ENCODE measurements at regions not wholly inside any gene's neighbourhood (a gene's known extent, or its start where the extent isn't known, plus 50 kb on each side); places are given as distances from the start of the nearest gene placed in this dataset.
A peak's percentile ranks its signal among the peaks of the same experiment; 100 is the strongest.
"Not testable (repeated sequence)": the region's sequence is repeated elsewhere in the genome, so short reads cannot be mapped to it uniquely, and the experiment has no call there.

GRCh38 chr22:48506506-48507145 is 1321.0 kb downstream of the BRD1 start:
- in situ Hi-C loops (cut with HindIII; ENCODE audit: low pct_unique_long_range_greater_than_20kb, low sequenced_read_pairs), result no loop called here
- TF ChIP-seq JUND (IDR thresholded peaks at IDR 0.05; ENCODE audit: low read depth), result no peak
- DNase-seq (ENCODE audit: low read depth in 1 of 2, low spot score in 1 of 2), result no peak

- TF ChIP-seq JUND (IDR thresholded peaks at IDR 0.05; ENCODE audit: low read depth), result no peak
- DNase-seq (ENCODE audit: low read depth in 1 of 2, low spot score in 1 of 2), result no peak
- in situ Hi-C loops (cut with HindIII; ENCODE audit: low pct_unique_long_range_greater_than_20kb, low sequenced_read_pairs), result no loop called here
Measured at GRCh38 chr22:48505891-48506290, 1321.8 kb downstream of the BRD1 start.

DNA sequence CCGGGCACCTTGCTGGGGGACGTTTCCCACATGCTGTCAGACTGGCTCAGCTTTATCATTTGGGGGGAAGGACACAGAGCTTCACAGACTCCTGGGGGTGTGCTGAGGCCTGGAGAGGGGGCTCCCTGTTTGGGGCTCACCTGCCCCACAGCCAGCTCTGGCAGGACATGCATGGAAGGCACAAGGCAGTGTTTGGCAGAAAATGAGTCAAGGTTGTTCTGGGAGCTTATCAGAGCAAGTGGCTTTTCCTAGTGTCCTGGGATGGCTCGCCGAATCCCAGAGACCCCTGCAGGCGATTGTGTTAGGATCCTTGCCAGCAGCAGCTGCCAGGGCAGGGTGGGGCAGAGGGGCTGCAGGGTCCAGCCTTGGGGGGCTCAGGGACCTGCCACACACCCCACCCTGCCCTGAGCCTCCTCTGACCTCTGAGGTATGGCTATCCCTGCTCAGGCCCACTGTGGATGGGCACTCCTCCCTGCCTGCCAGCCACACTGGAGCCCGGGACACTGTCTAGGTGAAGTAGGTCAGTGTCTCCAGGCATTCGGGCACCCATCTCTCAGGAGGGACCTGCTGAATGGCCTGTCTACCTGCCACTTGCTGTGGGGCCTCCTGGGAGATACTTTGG is 1323.0 kb downstream of the BRD1 start:
- in situ Hi-C loops (cut with HindIII; ENCODE audit: low pct_unique_long_range_greater_than_20kb, low sequenced_read_pairs), result no loop called here
- no peak for DNase-seq (ENCODE audit: low read depth in 1 of 2, low spot score in 1 of 2)

DNA sequence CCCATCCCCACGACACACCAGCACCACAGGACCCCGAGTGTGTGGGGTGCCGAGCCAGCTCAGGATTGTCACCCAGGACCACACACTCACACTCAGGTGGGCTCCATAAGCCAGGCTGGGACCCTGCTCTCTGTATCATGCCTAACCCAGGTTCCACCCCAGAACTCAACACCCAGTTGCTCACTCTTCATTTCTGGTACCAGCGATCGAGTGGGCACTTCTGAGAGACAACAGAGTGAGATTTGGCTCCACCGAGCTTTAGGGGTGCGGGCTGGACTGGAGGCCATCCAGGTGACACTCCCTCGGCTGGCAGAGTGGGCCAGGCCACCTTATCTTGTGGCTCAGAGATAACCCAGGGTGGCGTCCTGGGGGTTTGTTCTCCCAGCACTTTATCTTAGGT is 1323.8 kb downstream of the BRD1 start:
- in situ Hi-C loops (cut with HindIII; ENCODE audit: low pct_unique_long_range_greater_than_20kb, low sequenced_read_pairs), result no loop called here
- TF ChIP-seq JUND (IDR thresholded peaks at IDR 0.05; ENCODE audit: low read depth), result no peak
- no peak for DNase-seq (ENCODE audit: low read depth in 1 of 2, low spot score in 1 of 2)

More for the DNA sequence above, 1323.0 kb downstream of the BRD1 start:
- TF ChIP-seq JUND (IDR thresholded peaks at IDR 0.05; ENCODE audit: low read depth), result no peak

- DNase-seq (ENCODE audit: low read depth in 1 of 2, low spot score in 1 of 2), result no peak
Measured at GRCh38 chr22:48503035-48503625, 1324.5 kb downstream of the BRD1 start.

DNA sequence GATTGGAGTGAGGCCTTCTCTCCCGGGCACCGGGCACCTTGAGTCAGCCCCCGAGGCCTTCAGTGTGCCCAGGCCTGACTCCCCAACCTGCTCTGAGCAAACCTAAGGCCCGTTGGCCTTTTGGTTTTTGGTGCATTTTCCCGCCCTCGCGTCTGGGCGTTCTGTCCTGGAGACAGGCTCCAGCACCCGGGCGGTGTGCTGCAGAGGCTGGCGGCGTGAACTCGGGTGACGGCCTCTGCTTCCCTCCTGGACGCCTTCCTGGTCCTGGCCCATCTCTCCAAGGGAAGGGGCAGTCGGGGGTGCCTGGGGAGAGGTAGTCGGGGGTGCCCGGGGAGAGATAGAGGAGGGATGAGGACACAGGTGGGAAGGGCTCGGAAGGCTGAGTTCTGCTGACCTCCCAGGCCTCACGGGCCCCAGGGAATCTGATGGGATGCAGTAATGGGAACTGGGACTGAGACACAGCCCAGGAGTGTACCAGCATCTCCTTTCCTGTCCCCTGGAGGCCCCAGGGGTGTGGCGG is 1326.4 kb downstream of the BRD1 start:
- DNase-seq (ENCODE audit: low read depth in 1 of 2, low spot score in 1 of 2), result no peak
- TF ChIP-seq JUND (IDR thresholded peaks at IDR 0.05; ENCODE audit: low read depth), result no peak
- in situ Hi-C loops (cut with HindIII; ENCODE audit: low pct_unique_long_range_greater_than_20kb, low sequenced_read_pairs), result no loop called here

More at GRCh38 chr22:48503035-48503625, 1324.5 kb downstream of the BRD1 start:
- no peak for TF ChIP-seq JUND (IDR thresholded peaks at IDR 0.05; ENCODE audit: low read depth)
- in situ Hi-C loops (cut with HindIII; ENCODE audit: low pct_unique_long_range_greater_than_20kb, low sequenced_read_pairs), result no loop called here

DNA sequence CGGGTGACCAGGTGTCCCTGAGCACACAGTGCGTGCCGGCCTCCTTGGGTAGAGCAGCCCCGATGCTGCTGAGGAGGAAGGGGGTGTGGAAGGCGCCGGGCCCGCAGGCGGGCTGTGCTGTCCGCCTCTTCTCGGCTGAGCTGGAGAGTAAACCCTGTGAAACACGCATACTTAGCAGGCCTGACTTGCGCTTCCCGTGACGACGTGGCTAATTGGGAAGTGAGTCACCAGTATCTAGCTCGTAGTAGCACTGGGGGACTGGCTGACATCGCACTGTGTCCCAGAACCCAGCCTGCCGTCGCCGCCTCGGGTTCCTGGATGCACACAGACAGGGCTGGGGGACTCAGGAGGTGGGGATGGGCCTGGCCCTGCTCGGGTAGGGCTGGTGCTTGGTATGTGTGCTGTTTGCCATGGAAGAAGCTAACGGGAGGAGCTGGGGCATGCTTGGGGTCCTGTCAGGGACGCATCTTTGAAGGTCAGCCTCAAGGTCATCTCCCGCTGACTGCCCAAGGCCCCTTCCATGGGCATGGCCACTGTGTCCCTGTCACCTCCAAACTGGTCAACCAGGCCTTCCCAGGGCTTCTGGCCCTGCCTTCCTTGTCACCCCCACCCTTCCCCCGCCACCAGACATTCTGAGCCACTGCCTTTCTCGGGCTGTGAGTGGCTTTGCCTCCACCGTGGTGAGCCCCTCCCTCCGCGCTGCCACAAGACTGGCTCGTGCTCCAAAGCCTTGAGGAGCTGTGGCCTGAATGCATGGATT is 1327.0 kb downstream of the BRD1 start:
- TF ChIP-seq JUND (IDR thresholded peaks at IDR 0.05; ENCODE audit: low read depth), result no peak
- in situ Hi-C loops (cut with HindIII; ENCODE audit: low pct_unique_long_range_greater_than_20kb, low sequenced_read_pairs), result no loop called here
- DNase-seq (ENCODE audit: low read depth in 1 of 2, low spot score in 1 of 2), result no peak

GRCh38 chr22:48499456-48500425 is 1327.9 kb downstream of the BRD1 start:
- TF ChIP-seq JUND (IDR thresholded peaks at IDR 0.05; ENCODE audit: low read depth), result no peak
- in situ Hi-C loops (cut with HindIII; ENCODE audit: low pct_unique_long_range_greater_than_20kb, low sequenced_read_pairs), result no loop called here
- no peak for DNase-seq (ENCODE audit: low read depth in 1 of 2, low spot score in 1 of 2)

- TF ChIP-seq JUND (IDR thresholded peaks at IDR 0.05; ENCODE audit: low read depth), result no peak
- no peak for DNase-seq (ENCODE audit: low read depth in 1 of 2, low spot score in 1 of 2)
- in situ Hi-C loops (cut with HindIII; ENCODE audit: low pct_unique_long_range_greater_than_20kb, low sequenced_read_pairs), result no loop called here
Measured at GRCh38 chr22:48498526-48499331, 1328.9 kb downstream of the BRD1 start.

- in situ Hi-C loops (cut with HindIII; ENCODE audit: low pct_unique_long_range_greater_than_20kb, low sequenced_read_pairs), result not testable (repeated sequence)
- peak in 1 of 2 experiments; percentile 4 for DNase-seq (ENCODE audit: low read depth in 1 of 2, low spot score in 1 of 2)
Measured at GRCh38 chr22:48497743-48498520, 1329.7 kb downstream of the BRD1 start.
